ENCODE measurements at regions not wholly inside any gene's neighbourhood (a gene's known extent, or its start where the extent isn't known, plus 50 kb on each side); places are given as distances from the start of the nearest gene placed in this dataset.
"Not testable (repeated sequence)": the region's sequence is repeated elsewhere in the genome, so short reads cannot be mapped to it uniquely, and the experiment has no call there.

GRCh38 chr3:177457204-177457603, 259.9 kb upstream of the TBL1XR1 start:
- H3K23ac ChIP-seq (ENCODE audit: insufficient read length); H3K9ac ChIP-seq (replicated peaks in 1 of 4; ENCODE audit: extremely low read depth in 1 of 4, low read depth in 3 of 4, low read length in 3 of 4); H2BK20ac ChIP-seq (ENCODE audit: low read length); H2BK12ac ChIP-seq (ENCODE audit: low read depth, low read length); H3K4ac ChIP-seq (replicated peaks; ENCODE audit: insufficient read length, low read depth, low read length); H2BK5ac ChIP-seq (ENCODE audit: low read depth, low read length); H3K79me1 ChIP-seq (ENCODE audit: low read depth, low read length); H3K18ac ChIP-seq (ENCODE audit: extremely low read depth, low read length); H3K4me2 ChIP-seq (ENCODE audit: insufficient read depth in 1 of 2, low read depth in 2 of 2, low read length in 2 of 2); H2BK120ac ChIP-seq (replicated peaks; ENCODE audit: low read depth, low read length); H3K79me2 ChIP-seq (ENCODE audit: control insufficient read depth in 1 of 2, insufficient read depth in 2 of 2, low read length in 2 of 2); H3K27ac ChIP-seq (ENCODE audit: low read depth, low read length); POLR2A ChIA-PET (ENCODE audit: partially characterized antibody); H4K20me1 ChIP-seq (replicated peaks in 1 of 2; ENCODE audit: control insufficient read depth in 1 of 2, insufficient read depth in 2 of 2, low read length in 2 of 2); H3K36me3 ChIP-seq (ENCODE audit: control insufficient read depth in 2 of 4, insufficient read depth in 4 of 4, low read length in 3 of 4); H4K91ac ChIP-seq (replicated peaks; ENCODE audit: insufficient read length, low read length); H3K27me3 ChIP-seq (replicated peaks in 1 of 4; ENCODE audit: control insufficient read depth in 3 of 4, extremely low read depth in 1 of 4, insufficient read depth in 3 of 4, low read length in 3 of 4); DNase-seq (ENCODE audit: low read depth in 1 of 2, low spot score in 2 of 2); H3K56ac ChIP-seq (replicated peaks; ENCODE audit: insufficient read length, low read depth, low read length); H2AK5ac ChIP-seq (ENCODE audit: low read depth, low read length); H3K14ac ChIP-seq (ENCODE audit: insufficient read length); H3K4me3 ChIP-seq (ENCODE audit: extremely low read depth in 1 of 4, insufficient read depth in 2 of 4, low read depth in 3 of 4, low read length in 4 of 4); H4K8ac ChIP-seq (ENCODE audit: extremely low read depth, insufficient read depth, low read length); H3K23me2 ChIP-seq (ENCODE audit: low read depth, low read length); H3K9me3 ChIP-seq (ENCODE audit: insufficient read depth in 2 of 2, low read depth in 1 of 2, low read length in 1 of 2); H2AFZ ChIP-seq (ENCODE audit: low read length); FAIRE-seq; H2BK15ac ChIP-seq (ENCODE audit: low read length); H4K5ac ChIP-seq (ENCODE audit: insufficient read length, low read depth, low read length): not testable (repeated sequence)
- H3K4me1 ChIP-seq (replicated peaks in 1 of 4; ENCODE audit: control insufficient read depth in 3 of 4, insufficient read depth in 4 of 4, low read length in 3 of 4), result peaks cover 0 to 12% (median 3%) of the 10 kb centered on the region in 4 experiments; a peak in 4 of 7 replicates
- CTCF ChIA-PET (ENCODE audit: partially characterized antibody), result interaction anchor here (0.5 to 1.0 kb wide), 3 partner anchors 10 to 1471 kb away, joined by 3 read pairs; no protein-coding TSS in a partner anchor
- WGBS, 2 experiments (ENCODE audit: extremely low coverage in 1 of 2, insufficient coverage in 1 of 2, insufficient read length in 1 of 2, insufficient replicate concordance in 2 of 2, low coverage in 1 of 2, low lambda C conversion rate in 2 of 2, missing lambda C conversion rate in 1 of 2), result 78% methylated on average over 1 of the region's 1 CpG; no CpG with 5 or more reads in 1 of the 2 experiments
